ENCODE measurements at regions not wholly inside any gene's neighbourhood (a gene's known extent, or its start where the extent isn't known, plus 50 kb on each side); places are given as distances from the start of the nearest gene placed in this dataset.

DNA sequence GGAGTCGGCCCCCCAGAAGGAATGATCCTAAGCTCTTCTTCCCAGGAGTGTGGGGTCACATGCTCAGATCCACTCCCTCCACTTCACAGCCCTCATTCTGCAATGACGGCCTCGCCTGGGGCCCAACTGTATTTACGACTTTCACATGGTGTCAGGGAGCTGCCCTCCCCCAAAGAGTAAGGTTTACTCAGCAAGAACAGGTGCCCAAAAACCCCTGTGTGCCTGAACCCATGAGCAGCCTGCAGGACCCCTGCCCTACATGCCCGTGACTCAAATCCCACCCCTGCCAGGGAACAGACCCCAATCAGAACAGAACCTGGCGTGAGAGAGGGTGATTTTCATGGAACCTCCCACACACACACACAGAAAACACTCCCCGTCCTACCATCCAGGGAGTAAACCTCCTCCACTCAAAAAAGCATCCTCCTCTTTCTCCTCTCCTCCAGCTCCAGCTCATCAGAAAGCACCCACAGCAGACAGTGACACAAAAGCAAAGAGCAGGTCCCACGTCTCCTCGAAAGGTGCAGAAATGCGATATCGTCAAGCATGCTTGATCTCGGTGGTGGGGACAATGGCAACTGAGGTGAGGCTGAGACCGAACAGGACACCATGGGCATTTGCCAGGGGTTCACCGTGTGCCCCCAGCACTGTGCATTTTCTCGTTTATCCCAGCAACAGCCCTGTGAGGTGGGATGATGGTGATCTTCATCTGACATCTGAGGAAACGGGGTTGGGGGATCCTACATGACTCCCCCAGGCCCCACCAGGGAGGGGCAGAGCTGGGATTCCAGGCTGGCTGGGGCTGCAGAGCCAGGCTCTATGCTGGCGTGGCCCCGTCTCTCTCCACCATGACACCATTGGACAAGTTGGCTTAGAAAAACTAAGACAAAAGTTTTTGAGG lies 397.9 kb downstream of the NPHP4 start:
- Histone ChIP-seq H3K9me3 (peaks cover 3% of the 10 kb centered on the region), H3K36me3 (ENCODE audit: low read depth) (no peaks in the 10 kb centered on the region), H3K4me3 (no peak overlapping the region), H3K4me1 (ENCODE audit: low read depth) (no peaks in the 10 kb centered on the region)
- DNase-seq, result no peak
- intact Hi-C loops (cut with DNase I, micrococcal nuclease), result no loop called here
- ATAC-seq, result no peak
- TF ChIP-seq, protein P1, sequence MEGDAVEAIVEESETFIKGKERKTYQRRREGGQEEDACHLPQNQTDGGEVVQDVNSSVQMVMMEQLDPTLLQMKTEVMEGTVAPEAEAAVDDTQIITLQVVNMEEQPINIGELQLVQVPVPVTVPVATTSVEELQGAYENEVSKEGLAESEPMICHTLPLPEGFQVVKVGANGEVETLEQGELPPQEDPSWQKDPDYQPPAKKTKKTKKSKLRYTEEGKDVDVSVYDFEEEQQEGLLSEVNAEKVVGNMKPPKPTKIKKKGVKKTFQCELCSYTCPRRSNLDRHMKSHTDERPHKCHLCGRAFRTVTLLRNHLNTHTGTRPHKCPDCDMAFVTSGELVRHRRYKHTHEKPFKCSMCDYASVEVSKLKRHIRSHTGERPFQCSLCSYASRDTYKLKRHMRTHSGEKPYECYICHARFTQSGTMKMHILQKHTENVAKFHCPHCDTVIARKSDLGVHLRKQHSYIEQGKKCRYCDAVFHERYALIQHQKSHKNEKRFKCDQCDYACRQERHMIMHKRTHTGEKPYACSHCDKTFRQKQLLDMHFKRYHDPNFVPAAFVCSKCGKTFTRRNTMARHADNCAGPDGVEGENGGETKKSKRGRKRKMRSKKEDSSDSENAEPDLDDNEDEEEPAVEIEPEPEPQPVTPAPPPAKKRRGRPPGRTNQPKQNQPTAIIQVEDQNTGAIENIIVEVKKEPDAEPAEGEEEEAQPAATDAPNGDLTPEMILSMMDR (IDR thresholded peaks at IDR 0.05), result no peak

DNA sequence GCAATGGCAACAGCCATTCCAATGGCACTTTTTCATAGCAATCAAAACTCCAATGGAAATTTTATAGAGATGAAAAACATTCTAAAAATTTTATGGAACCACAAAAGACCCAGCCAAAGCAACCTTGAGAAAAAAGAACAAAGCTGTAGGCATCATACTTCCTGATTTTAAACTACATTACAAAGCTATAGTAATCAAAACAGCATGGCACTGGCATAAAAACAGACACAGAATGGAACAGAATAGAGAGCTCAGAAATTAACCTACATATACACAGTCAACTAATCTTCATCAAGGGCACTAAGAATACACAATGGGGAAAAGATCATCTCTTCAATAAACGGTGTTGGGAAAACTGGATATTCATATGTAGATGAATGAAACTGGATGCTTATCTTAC lies 401.5 kb downstream of the NPHP4 start:
- ATAC-seq, result no peak
- Histone ChIP-seq H3K4me3 (no peak overlapping the region), H3K36me3 (ENCODE audit: low read depth) (no peaks in the 10 kb centered on the region), H3K4me1 (ENCODE audit: low read depth) (no peaks in the 10 kb centered on the region), H3K9me3 (peaks cover 3% of the 10 kb centered on the region)
- no peak for DNase-seq
- intact Hi-C loops (cut with DNase I, micrococcal nuclease), result no loop called here
- TF ChIP-seq, protein P1 (IDR thresholded peaks at IDR 0.05), result no peak

DNA sequence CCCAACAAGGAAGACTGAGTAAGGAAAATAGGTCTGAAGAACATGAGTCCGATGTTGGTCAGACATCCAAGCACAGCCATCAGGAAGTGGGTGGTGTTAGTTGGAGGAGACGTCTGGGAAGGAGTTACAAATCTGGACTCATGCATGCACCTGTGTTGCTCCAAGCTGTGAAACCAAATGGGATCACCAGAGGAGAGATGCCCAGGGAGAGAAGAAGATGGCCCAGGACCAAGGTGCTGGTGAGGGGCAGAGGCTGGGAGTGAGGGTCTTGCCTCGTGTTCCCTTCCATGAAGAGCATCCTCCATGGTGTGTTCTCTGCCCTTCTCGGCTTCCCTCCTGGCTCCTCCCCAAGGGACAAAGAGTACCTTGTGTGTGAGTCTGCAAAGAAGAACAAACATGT lies 405.6 kb downstream of the NPHP4 start:
- Histone ChIP-seq H3K4me3 (no peak overlapping the region), H3K9me3 (peaks cover 3% of the 10 kb centered on the region), H3K36me3 (ENCODE audit: low read depth) (no peaks in the 10 kb centered on the region), H3K4me1 (ENCODE audit: low read depth) (no peaks in the 10 kb centered on the region)
- DNase-seq, result no peak
- intact Hi-C loops (cut with DNase I, micrococcal nuclease), result no loop called here
- ATAC-seq, result no peak
- TF ChIP-seq, protein P1 (IDR thresholded peaks at IDR 0.05), result no peak

DNA sequence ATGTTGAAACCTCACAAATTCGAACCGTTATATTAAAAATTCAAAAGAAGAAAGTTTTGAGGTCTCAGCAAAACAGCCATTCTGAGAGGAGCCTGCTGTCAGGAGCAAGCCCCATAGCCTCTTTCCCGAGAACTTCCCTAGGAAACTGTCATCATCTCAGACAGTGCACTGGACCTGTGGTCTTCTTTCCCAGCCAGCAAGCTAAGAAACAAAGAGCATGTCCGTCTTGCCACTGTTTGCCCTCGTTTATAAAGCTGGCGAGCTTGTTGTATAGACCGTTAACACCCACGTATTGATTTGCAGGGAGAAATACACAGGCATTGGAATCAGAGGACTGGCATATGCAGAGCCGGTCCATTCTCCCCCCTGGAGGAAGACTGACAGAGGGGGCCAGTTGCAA lies 407.0 kb downstream of the NPHP4 start:
- H3K4me1 ChIP-seq (ENCODE audit: low read depth), result no peaks in the 10 kb centered on the region
- TF ChIP-seq, protein P1 (IDR thresholded peaks at IDR 0.05), result no peak
- intact Hi-C loops (cut with DNase I, micrococcal nuclease), result no loop called here
- H3K4me3 ChIP-seq, result no peak overlapping the region
- ATAC-seq, result no peak
- no peaks in the 10 kb centered on the region for H3K36me3 ChIP-seq (ENCODE audit: low read depth)
- peaks cover 2% of the 10 kb centered on the region for H3K9me3 ChIP-seq
- DNase-seq, result no peak

DNA sequence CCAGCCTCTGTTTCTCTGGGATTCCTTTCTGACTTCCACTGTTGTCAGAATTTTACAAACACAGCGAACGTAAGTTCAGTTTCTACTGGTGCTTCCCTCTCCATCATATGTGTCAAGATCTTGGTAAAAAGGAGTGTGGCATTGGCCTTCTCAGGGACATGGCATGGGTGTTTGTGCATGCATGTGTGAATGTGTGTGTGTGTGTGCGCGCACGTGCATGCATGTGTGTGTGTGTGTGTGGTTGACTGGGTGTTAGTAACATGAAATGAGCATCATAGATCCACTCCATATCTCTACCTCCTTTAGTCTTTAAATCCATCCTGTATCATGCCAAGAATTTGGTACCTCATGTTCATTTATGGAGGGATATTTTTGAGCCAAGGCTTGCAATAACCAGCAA lies 411.3 kb downstream of the NPHP4 start:
- H3K4me1 ChIP-seq (ENCODE audit: low read depth), result no peaks in the 10 kb centered on the region
- no peak overlapping the region for H3K4me3 ChIP-seq
- no peak for DNase-seq
- no peaks in the 10 kb centered on the region for H3K36me3 ChIP-seq (ENCODE audit: low read depth)
- ATAC-seq, result no peak
- TF ChIP-seq, protein P1 (IDR thresholded peaks at IDR 0.05), result no peak
- no peaks in the 10 kb centered on the region for H3K9me3 ChIP-seq
- intact Hi-C loops (cut with DNase I, micrococcal nuclease), result no loop called here

All from mucosa of descending colon (tissue), 3 donors.